ENCODE measurements at regions not wholly inside any gene's neighbourhood (a gene's known extent, or its start where the extent isn't known, plus 50 kb on each side); places are given as distances from the start of the nearest gene placed in this dataset.
"Not testable (repeated sequence)": the region's sequence is repeated elsewhere in the genome, so short reads cannot be mapped to it uniquely, and the experiment has no call there.

DNA sequence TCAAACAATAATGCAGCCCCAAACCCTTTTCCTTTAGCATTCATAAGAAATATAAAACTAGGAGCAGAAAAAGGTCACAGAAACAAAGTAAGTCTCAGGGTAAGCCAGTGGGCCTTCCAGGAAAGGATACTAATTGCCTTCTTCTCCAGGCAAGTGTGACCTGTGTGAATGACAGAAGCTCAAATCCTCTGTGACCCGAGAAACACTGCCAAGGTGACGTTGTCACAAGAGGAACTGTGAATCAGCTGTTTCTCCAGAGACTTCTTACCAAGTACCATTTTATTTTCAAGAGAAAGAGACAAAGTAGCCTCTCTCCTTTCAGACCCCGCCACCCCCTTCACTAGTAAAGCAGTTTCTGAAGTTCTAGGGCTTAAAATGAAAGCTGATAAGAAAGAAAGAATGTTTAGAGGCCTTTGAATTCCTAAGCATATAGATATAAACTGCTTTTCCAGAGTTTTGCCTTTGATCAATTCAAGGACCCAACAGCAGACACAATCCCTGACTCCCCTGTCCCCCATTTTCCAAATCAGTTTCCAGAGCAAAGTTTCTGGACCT is 155.6 kb downstream of the NUF2 start:
- no peak for DNase-seq

DNA sequence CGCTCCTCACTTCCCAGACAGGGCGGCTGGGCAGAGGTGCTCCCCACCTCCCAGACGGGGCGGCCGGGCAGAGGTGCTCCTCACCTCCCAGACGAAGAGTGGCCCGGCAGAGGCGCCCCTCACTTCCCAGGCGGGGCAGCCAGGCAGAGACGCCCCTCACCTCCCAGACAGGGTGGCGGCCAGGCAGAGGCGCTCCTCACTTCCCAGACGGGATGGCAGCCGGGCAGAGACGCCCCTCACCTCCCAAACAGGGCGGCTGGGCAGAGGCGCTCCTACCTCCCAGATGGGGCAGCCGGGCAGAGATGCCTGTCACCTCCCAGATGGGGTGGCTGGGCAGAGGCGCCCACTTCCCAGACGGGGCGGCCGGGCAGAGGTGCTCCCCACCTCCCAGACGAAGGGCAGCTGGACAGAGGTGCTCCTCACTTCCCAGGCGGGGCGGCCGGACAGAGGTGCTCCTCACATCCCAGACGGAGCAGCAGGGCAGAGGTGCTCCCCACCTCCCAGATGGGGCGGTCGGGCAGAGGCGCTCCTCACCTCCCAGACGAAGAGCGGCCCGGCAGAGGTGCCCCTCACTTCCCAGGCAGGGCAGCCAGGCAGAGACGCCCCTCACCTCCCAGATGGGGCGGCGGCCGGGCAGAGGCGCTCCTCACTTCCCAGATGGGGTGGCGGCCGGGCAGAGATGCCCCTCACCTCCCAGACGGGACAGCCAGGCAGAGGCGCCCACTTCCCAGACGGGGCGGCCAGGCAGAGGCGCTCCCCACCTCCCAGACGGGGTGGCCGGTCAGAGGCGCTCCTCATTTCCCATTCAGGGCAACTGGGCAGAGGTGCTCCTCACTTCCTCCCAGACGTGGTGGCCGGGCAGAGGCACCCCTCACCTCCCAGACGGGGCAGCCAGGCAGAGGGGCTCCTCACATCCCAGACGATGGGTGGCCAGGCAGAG is 176.9 kb downstream of the NUF2 start:
- DNase-seq, result not testable (repeated sequence)

DNA sequence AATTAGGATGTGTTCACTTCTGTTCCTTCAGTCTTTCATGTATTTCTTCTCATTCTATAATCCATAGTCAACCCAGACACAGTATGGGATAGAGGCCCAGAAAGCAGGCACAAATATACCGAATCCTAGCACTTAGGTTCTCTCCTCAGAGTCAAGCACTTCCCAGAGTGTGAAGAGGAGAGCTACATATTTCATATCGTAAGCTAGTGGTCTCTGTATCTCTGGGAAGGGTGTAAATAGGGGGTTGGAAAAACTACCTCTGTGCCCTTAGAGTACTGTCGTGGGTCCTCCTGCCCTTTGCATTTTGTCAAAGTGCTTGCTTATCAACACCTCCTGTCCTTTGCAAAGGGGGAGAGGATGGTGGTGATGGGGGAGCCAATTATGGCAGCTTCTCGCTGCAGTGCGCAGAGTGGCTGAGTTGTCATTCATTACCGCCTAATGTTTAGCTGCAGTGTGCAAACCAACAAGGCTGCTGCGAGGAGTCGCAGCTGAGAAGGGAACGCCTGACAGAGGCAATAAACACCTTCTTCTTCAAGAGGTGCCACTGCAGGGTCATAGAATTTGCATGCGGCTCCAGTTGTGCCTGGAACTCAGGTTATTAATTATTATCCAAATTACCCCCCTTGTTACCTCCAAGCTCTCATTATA is 182.7 kb downstream of the NUF2 start:
- DNase-seq, result no peak

- DNase-seq, result no peak
Measured at GRCh38 chr1:163509114-163509513, 187.4 kb downstream of the NUF2 start.

DNA sequence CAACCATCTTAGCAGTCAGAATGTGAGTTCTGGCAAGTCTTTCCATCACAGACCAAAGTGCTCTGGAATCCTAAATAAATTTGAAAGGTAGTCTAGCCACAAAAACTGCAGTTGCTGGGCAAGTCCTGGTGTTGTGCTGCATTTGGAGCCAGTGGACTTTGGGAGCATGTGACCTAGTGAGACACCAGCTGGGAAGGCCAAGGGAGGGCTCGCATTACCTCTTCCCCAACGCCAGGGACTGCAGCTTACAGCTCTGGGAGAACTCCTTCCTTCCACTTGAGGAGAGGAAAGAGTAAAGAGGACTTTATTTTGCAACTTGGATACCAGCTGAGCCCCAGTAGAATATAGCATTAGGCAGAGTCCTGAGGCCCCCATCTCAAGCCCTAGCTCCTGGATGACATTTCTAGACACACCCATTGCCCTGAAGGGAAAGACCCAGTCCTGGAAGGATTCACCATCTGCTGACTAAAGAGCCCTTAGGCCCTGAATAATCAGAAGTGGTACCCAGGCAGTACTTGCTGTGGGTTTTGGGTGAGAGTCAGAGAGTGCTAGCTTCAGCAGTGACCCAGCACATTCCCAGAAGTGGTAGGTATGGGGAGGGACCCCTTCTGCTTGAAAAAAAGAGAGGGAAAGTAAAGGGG is 190.7 kb downstream of the NUF2 start:
- DNase-seq, result no peak

DNA sequence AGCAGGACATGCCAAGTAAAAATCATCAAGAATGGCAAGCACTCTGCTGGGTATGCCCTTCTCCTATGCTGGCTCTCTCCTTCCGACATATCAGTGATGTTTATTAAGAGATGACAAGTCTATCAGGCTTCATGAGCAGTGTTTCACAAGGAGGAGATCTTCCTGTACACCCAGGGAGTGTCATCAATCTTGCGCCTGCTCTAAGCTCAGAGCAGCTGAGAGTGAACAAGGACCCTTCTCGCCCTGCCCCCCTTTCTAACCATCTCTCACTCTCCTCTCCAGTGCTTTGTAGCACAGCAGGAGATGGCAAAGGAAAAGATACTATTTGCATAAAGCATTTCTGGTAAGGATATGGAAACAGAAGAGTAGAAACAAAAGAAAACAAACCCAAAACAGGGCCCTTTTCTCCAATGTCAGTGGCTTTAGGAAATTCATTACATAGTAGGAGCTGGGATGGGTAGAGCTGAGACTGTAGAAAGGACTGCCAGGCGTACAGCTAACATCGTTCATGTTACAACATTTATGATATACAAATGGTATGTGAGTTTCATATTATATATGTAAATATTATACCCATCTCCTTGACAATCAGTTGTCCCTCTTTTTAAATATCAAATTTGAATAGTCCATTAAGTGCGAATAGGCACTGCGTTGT is 201.7 kb downstream of the NUF2 start:
- no peak for DNase-seq

GRCh38 chr1:163528710-163529348 is 207.1 kb downstream of the NUF2 start:
- DNase-seq, result peak; percentile 32

DNA sequence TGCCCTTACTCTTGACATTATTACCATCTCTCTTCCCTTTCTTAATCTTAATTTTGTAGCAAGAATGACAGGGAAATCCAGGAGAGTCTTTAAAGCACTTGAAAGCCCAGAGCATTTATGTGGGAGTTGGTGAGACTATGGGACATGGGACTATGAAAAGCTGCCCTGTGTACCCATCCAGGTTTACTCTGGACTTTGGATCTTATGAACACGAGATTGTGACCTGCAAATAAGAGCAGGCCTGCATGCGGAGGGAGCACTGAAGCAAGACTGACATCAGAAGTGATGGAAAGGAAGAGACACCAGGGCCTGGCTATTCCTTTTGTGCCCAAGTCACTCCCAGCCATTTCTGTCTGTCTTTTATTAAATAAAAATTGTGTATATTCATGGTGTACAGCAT is 209.6 kb downstream of the NUF2 start:
- DNase-seq, result no peak

DNA sequence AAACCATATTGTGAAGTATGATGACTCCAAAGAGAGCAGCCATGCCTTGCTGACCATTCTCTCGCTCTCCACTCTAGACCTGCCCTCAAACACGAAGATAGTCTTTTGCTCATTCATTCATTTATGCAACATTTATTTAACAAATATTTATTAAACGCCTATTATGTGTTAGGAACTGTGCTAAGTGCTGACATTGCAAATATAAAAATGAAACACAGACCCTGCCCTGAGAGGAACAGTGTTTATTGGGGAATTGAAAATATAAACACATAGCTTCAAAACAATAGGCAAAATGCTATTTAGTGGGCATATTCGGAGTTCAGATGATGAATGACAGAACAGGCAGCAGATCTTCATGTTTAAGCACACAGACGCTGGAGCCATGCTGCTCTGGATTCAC is 213.6 kb downstream of the NUF2 start:
- DNase-seq, result no peak

DNA sequence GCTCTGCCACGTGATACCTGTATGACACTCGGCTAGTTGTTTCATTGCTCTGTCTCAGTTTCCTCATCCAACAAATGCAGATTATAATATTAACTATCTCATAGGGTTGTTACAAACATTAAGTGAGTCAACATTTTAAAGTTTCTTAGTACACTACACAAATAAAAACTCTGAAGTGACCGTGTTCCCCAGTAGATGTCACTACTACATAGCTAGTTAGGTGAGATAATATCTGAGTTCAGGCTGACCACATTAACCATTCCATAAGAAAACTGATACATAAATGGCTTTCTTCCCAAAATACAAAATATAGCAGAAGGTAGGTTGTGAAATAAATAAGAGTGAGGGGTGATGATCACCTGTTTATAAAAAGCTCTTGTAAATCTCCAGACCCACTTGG is 214.1 kb downstream of the NUF2 start:
- peak; percentile 45 for DNase-seq

DNA sequence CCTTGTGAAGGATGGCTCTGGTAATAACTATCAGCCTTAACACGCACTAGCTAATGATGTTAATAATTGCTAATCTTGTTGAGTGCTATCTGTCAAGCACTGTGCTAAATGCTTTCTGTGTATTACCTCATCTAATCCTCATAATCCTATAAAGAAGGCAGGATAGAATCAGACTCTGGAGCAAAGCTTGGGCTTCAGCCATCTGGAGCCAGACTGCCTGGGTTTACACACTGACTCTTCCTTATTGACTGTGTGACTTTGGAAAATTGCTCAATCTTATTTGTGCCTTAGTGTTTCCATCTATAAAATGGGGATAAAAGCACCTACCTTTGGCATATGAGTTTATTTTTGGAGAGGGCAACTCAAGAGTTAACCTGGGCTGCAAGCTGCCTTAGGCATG is 216.1 kb downstream of the NUF2 start:
- no peak for DNase-seq

GRCh38 chr1:163538667-163539066 is 216.9 kb downstream of the NUF2 start:
- DNase-seq, result no peak

DNA sequence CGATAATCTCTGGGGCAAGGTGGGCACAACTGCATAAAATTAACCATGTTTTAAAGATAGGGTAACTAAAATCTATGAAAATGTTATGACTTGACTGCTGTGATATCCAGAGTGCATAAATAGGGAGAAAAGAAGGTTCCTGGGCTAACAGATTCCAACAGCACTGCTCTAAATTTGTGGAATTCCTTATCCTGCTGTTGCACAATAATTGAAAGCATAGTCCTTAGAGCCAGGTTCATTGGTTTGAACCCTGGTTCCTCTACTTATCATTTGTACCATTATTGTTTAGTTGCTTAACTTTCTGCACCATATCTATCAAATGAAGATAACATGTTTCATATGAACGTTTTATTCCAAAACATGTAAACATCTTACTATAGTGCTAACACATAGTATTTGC is 219.0 kb downstream of the NUF2 start:
- no peak for DNase-seq

DNA sequence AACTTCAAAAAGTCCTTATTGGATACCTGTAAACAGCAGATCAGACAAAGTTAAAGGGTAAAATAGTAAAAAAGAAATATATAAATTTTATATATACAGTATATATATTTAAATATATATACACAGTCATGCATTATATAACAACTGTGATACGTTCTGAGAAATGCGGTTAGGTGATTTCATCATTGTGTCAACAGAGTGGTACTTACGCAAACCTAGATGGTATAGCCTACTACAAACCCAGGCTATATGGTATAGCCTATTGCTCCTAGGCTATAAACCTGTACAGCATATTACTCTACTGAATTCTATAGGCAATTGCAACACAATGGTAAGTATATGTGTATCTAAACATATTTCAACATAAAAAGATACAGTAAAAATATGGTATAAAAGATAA is 222.7 kb downstream of the NUF2 start:
- DNase-seq, result no peak

DNA sequence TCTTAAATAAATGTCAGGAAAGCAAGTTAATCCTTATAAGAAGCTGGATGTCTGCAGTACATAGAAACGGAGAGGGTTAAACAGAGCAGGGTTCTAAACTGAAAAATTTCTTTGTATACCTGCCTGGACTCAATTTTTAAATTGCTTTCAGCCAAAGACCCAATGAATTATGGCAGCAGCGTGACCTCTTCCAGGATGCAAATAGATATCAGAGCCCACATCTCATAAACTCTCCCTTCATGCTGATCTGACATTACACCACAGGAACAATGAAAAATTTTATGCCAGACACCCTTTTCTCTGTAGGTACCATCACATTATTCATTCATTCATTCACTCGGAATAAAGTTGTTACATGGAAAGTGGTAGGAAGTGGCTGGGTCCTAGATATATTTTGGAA is 236.4 kb downstream of the NUF2 start:
- DNase-seq, result no peak

DNA sequence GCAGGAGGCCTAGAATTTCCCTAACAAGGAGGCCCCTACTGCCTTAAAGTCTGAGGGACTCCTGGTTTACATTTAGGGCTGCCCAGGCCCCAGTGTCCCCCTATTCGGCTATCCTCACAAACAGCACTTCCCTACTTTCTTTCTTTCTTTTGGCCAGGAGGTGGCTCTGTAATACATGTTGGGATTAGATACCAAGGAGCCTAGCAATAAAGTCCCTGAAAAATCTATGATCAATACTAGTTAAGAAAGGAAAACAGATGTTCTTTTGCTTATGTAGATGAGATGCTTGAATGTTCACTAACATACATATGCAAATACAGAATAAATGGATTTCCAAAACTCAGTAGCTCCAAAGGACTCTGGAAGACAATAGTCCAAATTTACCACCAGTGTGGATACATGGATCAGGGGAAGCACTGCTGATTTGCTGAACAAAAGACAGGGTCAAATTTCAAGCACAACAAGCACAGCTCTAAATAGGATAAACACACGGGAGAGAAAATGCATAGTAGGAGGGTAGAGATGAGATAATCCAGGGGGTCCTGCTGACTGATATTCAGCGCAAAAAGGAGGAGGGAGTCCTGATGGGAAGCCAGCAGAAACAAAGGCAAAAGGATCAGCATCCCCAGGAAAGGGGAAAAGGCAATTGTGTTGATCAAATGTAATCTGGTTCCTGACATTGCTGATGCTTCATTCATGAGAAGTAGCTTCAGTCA is 240.0 kb downstream of the NUF2 start:
- peak; percentile 34 for DNase-seq

DNA sequence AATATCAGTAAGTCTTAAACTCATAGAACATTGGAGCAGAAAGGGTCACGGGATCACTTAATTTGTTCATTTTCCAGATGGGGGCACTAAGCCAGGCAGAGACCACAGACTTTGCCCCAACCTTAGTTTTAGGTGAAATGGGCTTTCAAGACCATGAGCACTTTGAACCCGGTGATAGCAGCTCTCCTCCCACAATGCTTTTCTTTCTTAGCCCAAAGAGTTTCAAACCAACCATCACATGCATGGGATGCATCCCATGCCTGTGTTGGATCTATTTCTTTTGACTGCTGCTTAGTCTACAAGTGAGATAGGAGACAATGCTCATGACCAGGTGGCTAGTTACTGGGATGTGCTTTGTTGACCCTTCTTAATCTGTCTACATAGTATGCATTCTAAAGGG is 240.6 kb downstream of the NUF2 start:
- no peak for DNase-seq

- DNase-seq, result peak; percentile 1
Measured at GRCh38 chr1:163565166-163565565, 243.4 kb downstream of the NUF2 start.

DNA sequence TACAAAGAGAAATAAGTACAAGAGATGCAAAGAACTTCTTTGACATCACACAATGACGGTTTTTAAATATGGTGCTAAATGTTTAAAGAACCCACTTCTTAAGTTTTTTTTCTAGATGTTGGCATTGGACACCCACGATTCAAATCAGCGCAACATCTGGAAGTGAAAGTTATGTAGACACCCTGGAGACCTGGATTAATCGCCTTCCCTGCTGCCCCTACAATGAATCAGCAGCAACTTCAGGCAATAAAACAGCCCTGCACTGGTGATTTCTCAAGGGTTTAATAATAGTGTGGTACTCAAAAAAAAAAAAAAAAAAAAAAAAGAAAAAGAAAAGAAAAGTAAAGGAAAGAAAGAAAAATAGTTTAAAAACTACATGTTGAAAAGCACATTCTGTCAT is 248.3 kb downstream of the NUF2 start:
- peak; percentile 7 for DNase-seq

DNA sequence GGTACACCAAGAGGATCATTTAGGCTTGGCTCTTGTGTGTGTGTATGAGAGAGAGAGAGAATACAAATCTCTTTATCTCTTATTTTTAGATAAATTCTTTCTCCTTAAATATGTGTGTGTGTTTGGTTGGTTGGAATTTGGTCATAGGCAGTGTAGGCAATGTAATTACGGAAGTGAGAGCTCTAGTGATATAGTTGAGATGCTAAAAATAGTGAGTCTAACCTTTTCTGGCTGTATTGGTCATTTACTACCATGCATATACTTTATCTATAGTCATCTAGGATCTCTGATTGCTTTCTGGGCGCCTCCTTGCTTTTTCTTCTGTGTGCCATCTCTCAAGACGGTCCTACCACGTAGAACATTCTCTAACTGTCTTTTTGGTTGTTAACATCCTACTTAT is 250.2 kb downstream of the NUF2 start:
- DNase-seq, result no peak

DNA sequence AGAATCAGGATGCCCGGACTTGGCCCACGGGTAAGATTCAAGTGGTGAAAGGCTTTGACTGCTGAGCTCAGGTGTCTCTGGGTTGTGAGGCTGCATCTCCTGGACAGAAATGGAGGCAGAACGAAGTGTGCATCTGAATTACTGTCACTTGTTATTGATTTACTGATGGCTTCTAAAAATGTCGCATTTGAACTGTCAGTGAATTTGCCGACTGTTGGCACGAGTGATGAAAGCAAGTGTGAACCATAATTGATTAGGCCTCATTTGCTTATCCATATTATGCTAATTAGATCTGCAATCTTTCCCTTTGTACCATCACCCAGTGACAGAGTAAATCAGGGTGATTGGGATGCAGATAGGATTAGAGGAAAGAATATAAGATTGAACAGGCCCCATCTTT is 252.4 kb downstream of the NUF2 start:
- DNase-seq, result no peak

DNA sequence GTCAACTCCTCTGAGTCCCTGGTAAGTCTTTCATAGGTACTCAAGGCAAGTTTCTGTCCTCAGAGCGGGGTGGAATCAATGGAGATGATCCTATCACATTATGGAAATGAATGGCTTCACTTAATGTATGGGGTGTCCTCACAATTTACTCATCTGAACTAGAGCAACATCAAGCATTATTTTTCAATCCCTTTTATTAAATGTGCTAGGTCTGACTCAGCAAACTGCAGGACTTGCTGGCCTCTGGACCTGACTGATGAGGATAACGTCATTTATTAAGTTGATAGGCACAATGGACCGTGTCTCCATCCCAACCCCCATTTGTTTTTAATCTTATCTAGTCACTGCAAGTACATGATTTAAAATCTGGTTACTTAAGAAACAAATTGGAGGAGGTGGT is 259.2 kb downstream of the NUF2 start:
- DNase-seq, result no peak

Measured in fibroblast of skin of scalp (primary cell).